Fibroblast of gingiva (primary cell): ENCODE measurements at regions not wholly inside any gene's neighbourhood (a gene's known extent, or its start where the extent isn't known, plus 50 kb on each side); places are given as distances from the start of the nearest gene placed in this dataset.
"Not testable (repeated sequence)": the region's sequence is repeated elsewhere in the genome, so short reads cannot be mapped to it uniquely, and the experiment has no call there.

Experiments used
- DNase-seq: peaks from one replicate; pipeline ENCODE4 v3.0.0-alpha.2; 2011; ENCODE audit warnings: low read depth

DNA sequence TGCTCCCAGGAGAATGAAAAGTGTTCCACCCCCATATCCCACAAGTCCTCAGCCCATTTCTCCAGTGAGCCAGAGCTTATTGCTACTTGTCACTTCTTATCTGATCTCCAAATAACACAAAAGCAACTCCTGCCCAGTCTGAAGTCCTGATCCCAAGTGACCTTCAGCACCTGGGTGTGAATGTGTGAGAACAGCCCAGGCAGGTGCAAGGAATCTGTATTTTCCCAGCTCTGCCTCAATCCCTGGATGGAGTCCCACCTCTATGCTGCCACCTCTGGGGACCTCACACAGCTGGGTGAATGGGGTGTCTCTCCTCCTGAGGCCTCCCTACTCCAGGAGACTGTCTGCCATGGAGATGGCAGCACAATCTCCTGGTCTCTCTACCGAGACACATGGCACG is 402.4 kb upstream of the PROX1 start:
- DNase-seq: no peak

DNA sequence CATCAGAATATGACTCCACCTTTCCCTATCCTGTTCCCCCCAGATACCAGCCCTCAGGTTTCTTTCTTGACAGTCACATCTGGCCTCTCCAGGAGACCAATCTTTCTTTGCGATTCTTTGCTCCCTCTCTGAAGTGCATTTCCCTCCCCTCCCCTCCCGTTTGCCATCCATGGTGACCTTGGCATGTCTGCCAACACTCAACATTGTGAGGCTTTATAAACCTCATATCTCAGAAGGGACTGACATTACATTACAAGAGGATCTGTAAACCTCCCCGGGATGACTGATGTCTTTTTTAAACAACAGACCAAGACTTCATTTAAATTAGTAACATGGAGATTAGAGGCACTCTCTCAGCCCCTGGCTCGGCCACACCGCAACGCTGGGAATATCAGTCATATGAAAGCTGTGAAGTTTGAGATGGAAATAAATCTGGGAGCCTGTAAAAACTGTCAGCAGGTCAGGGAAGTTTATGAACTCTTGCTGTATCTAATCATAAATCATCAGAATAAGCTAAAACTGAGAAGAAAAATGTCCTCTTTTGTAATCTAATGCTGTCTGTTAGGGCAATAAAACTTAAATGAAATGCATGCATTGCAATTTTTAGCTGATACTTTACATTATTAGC is 401.7 kb upstream of the PROX1 start:
- DNase-seq: no peak

DNA sequence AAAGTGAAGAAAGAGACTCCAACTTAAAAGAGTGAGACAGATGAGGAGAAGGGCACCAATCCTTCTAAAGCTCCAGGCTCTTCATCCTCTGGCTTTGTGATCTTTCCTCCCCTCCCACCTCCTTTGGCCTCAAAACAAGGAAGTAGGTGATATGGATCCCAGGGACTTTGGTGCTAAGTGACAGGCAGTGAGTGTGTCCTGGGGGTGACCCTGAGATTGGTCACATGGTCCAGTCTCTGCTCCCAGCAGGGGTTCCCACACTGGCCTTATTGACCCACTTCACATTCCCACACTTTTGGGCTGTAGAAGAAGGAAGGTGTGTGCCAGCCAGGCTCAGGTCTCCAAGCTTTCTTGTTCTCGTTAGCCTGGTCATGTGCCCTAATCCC is 401.2 kb upstream of the PROX1 start:
- no peak for DNase-seq

DNA sequence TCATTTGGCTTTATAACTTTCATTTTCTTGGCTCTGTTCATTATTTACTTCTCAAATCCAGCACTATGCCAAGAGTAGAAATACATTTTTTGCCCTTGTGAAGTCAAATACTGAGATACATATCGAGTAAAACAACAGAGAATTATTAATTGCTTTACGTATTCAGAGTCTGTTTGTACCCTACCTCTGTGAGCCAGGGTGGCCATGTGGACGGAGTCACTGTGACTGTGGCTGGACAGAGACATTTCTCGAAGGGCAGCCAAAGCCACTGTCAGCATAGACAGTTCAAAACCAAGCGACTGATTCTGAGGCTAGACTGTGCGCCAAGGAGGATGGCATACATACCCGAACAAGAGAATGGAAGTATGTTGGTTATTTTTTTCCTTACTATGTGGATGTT is 391.0 kb upstream of the PROX1 start:
- no peak for DNase-seq

DNA sequence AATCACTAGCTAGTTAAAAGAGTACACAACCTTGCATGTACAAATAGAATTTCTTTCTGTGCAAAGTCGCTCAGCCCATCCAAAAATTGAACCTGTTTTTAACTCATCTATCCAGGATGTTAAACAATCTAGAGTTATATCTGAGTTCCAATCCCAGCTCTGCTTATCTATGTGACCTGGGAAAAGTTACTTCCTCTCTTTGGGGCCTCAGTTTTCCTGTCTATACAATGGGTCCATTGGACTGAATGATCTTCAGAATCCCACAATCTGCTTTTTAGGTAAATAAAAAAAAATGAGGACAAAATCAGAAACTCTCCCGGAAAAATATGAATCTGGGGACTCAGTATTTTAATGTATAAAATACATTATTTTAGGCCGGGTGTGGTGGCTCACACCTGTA is 389.5 kb upstream of the PROX1 start:
- no peak for DNase-seq

DNA sequence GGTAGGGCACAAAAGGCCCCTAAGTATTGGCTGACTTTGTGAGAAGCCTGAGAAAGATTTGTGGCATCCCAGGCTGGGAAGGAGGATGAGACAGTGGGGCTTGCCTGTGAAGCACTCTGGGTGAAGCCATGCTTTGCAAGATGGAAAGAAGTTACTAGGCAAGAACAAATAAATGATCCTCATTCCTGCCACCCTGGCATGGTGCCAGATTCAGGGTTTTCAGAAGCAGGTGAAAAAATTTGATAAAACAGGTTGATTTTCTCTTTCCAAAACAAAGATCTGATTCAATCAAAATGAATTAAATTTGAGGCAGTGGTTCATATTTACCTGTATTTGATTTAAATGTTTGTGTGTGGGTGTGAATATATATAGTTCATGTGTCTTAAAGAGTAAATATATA is 386.9 kb upstream of the PROX1 start:
- DNase-seq: no peak

DNA sequence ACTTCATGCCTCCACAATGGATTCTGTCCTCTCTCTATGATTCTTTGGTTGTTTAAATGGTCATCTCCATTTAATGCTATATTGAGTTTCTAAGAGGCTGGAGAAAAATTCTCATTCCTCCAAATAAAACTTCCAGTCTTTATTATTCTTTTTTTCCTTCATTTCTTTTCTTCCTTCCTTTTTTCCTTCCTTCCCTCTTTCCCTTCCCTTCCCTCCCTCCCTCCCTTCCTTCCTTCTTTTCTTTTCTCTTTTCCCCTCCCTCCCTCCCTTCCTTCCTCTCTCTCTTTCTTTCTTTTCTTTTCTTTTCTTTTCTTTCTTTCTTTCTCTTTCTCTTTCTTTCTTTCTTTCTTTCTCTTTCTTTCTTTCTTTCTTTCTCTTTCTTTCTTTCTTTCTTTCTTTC is 386.1 kb upstream of the PROX1 start:
- not testable (repeated sequence) for DNase-seq

DNA sequence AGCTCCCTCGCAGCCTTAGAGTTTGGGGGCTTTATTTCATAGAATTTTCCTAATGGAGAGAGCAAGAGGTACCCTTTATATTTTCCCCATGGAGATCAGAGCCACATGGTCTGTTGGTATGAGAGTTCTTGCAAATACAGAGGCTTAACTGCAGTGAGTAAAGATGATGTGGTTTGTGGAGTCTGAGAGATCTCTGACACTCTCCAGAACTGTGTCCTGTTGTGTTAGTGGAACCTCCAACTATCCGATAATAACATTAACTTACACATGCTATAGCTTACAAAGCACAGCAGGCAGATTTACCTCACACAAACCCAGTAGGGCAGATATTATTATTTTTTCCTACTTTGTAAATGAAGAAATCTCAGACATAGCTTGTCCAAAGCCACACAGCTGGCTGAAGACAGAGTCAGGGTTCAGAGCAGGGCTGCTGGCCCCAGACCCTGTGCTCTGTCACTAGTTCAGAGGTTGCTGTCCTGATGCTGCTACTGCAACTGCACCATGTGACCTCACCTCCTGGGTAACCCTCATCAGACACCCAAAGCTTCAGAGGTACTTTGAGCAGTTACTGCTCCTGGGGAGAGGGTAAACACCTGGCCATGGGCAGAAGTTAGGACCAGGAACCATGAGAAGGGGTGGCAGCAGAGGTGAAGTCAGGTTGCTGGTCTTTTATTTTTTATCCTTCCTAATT is 384.8 kb upstream of the PROX1 start:
- no peak for DNase-seq

DNA sequence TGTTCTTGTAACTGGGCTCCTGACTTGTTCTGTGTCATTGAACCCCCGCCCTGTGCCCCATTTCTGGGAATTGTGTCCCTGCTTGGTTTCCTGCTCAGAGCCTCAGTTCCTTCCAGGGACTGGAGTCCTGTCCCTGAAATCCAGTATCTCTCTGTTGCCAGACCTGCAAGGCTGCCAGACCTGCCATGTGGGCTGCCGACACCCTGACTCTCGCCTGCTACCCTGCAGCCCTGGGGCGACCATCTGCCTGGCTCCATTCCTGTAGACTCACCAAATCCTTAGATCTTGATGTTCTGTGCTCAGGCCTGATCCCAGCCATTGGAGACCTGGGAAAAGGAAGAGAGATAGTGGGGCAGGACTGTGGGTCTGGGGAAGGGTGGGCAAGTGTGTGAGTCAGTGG is 383.3 kb upstream of the PROX1 start:
- no peak for DNase-seq

DNA sequence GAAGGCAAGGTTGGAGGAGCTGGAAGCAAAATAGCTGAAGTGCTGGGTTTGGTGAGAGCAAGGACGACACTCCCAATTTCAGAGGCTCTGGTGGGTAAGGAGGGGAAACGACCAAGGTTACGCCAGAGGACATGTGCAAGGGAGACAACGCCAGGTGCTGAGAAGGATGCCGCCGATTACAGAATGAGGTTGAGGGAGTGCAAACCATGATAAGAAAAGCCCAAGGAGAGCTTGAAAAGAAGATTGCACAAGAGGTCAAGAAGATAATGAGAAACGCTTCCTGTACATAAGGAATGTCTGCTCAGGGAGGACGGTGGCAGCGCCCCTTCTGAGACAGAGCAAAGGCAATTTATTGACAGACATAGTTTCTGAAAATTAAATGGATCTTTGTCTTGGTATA is 382.0 kb upstream of the PROX1 start:
- DNase-seq: no peak

DNA sequence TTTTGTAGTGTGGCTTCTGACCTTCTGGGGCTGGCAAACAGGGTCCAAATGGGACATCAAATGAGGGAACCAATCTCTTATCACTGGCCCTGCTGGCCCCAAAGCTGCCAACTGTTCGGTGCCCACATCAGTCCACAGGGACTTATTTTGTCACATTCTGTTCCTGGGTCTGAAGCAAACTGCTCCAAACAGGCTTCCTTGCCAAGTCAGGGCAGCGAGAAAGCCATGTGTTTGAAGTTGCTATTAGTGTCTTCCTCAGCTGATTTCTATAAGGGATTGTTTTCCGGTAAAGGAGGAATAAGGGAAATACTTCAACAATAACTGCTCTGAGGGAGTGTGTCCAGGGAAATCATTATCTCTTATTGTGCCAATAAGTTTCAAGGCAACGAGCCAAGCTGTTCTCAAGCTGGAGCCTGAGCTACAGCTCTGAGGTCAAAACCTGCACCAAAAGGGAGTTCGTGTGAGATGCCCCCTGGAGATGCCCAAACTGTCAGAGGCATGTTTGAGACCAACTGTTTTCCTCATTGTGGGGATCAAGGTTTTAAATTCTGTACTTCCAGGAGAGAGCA is 381.4 kb upstream of the PROX1 start:
- no peak for DNase-seq

DNA sequence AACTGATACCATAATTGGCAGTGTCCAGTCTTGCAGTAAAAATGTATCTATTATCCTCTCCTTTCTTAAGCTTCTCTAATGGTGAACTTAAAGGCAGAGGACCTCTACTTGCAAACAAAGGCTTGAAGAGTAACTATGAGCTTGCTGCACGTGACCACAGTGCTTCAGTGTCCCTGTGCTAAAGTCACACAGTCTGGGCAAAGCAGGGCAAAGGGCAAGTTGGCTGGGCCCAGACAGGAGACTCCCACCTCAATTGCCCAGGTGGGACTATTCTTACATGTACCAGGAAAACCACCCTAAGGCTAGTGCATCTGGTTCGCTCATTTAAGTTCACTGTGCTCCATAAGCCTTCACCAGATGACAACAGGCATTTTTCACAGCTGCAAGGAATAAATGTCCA is 374.2 kb upstream of the PROX1 start:
- no peak for DNase-seq

DNA sequence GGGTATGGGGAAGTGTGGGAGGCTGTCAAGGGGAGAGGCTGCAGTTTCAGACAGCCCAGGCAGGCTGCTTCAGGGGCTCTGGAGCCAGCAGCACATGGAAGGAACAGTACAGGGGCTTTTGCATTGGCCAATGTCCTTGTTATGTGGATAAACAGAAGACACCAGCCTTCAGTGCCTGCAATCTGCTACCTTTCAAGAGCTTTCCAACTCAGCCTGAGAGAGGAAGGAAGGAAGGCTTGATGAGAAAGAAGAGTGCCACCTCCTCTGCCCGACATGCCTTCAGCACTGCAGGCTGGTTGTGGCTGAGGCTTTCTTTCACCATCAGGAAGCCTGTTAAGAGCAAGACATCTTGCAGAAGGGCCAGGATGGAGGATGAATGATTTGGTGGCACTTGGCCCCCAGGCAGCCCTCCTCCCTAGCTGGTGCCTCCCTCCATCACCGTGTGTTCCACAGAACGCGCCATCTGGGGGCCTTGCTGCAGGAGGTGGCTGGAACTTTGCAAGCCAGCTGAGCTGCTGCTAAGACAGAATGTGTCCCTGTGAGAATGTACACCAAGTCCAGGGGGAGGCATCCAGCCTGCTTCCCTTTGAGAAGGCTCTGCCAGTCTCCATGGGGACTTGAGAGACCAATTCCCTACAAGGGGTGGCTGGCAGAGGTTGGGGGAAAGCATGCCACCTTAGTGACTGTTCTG is 372.4 kb upstream of the PROX1 start:
- no peak for DNase-seq

DNA sequence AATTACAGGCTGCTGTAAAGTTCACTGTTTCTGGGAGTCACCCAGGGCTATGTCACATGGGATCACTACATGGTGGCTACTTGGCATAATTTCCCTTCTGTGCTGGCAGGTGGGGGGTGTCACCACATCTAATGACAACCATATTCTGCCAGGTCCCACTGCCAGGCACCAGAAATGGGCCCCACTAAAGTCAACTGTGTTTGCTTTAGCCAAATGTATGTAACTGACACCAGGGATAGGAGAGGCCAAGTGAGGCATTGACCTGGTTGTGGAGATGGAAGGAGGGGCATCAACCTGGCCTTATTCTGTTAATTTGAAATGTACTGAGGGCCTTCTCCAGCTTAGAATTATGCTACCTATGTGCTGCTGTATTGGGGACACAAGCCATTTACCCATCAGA is 370.6 kb upstream of the PROX1 start:
- DNase-seq: no peak

DNA sequence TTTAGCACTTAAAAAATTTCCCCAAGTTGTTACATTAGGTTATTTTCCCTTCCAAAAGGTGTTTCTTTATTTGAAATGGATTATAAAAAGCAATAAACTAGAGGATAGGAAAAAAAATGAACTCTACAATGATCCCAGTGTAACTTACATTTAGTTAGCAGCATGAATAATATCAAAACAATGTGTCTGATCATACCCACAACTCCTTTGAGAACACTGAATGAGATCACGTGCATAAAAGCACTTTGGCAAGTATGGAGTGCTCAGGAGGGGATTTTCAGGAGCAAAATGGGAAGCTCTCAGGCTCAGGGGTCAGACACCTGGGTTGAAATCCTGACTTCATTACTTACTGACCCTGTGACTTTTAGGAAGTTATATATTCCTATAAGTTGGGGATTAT is 369.7 kb upstream of the PROX1 start:
- no peak for DNase-seq

DNA sequence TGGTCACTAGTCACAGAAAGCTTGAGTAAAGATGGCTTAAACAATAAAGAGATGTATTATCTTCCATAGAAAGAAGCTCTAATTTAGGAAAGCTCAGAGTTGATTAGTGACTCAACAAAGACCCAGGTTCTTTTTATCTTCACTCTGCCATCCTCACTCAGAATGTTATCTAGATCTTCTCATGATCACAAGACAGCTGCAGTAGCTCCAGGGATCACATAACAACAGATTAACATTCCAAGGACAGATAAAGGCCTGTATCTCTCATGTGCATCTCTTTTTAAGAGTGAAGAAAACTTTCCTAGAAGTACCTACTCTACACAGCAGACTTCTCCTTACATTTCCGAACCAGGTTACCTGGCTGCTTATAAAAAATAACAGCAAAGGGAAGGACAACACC is 368.7 kb upstream of the PROX1 start:
- no peak for DNase-seq

DNA sequence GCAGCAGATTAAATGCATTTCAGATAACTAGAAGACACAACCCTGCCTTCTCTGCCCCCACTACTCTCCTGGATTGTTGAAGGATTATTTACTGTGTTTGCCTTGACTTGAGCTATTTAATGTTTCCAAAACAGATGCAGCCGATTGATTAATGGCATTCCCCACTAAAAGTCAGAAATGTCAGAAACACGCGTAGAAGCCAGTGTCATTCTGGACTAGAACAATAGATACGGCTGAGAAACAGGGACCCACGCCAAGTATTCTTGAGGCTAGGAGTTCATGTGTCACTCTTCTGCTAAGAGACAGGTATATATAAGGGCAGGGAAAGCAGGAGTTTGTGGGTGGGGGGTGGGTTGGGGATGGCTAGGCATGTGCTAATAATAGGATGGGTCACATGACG is 366.7 kb upstream of the PROX1 start:
- no peak for DNase-seq

DNA sequence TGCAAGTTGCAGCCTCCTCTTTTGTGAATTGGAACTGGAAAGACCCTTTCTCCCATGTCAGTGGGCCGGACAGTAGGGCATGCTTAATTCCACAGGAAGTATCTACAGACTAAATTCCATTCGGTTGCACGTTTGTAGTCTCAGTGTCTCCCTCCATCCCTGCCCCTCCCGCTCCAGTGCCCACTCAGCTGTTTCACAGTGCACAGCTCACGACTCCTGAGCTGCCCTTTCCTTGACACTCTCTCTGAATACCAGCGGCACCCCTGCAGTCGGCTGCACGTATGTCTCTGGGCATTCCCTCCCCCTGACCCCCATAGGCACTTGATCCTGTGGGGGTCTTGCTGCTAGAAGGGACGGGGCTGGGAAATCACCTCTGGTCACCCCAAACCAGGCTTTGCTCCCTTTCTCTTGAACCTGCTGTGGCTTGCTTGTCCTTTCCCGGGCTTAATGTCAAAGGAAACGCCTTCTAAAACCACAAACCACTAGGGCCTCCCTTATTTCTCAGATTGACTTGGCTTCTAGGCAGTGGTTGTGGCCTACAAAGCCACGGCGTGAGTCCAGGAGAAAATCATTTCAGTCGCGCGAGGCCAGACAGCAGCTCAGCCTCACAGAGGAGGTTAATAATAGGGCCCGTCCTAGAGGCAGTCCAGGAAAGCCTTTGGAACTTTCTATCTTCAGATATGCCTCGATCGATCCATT is 365.3 kb upstream of the PROX1 start:
- no peak for DNase-seq

DNA sequence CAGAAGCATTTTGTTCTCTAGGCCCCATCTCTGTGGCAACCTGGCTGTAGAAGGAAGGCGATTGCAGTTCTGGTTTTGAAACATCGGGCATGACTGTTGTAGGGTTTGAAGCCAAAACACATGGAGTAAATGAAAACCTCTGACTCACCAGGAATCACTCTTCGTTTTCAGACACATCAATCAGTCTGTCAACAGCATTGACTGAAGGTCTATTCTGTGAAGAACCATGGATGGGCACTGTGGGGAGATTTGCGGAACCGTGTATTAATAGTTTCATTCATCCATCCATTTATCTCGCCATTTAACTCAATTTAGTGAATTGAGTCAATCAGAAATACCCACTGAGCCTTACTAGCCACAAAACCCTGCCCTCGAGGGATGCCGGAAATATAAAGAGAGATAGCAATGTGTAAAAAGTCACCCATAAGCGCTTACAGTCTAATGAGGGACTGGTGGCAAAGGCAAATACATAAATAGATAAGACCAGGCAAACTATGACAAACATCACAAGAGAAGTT is 364.6 kb upstream of the PROX1 start:
- DNase-seq: no peak

DNA sequence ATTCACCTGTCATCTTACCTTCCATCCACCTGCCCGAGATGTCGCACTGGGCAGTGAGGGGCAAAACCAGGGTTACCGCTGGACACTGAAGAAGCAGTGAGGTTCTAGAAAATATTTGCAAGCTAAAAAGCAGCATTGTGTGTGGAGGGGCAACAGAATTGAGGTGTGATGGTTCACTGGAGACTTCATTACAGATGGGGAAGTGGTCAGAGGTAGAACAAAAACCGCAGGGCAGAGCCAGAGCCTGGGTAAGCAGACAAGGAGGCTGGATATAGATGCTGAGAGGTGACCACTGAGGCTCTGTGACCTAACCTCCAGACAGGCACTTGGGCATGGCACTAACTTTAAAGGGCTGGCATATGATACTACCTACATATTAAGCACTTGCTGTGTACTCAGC is 363.9 kb upstream of the PROX1 start:
- no peak for DNase-seq

DNA sequence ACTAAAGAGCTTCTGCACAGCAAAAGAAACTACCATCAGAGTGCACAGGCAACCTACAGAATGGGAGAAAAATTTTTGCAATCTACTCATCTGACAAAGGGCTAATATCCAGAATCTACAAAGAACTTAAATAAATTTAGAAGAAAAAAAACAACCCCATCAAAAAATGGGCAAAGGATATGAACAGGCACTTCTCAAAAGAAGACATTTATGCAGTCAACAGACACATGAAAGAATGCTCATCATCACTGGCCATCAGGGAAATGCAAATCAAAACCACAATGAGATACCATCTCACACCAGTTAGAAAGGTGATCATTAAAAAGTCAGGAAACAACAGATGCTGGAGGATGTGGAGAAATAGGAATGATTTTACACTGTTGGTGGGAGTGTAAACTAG is 351.0 kb upstream of the PROX1 start:
- not testable (repeated sequence) for DNase-seq

DNA sequence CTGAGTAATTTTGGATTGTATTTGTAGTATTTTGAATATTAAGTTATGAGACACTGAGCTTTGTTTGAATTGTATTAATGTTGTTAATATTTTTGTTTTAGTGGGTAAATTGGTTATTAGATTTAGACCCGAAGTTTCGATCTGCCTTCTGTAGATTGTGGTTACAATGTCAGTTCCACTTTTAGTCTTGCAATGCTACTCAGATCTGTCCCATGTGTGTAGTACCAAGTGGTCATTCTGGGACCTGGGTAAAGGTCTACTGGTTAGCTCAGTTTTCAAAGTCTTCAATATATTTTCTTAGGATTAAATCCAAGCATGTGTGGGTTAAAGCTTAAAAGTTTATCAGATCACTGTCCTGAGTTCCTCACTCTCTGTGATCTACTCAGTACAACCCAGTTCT is 346.5 kb upstream of the PROX1 start:
- DNase-seq: no peak

DNA sequence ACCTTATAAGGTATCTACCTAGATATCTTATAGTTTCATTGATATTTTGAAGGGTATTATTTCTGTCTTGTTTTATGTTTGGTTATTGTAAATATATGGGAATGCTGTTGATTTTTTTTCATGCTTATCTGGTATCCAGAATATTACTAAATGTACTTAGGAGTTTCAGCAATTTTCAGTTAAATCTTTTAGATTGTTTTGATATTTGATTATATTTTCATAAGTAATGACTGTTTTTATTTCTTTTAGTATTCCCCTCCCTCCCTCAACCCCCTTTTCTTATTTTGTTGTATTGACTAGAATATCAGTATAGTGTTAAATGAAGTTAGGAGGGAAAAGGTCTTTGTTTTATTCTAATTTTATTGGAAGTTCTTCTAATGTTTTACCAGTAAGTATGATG is 344.4 kb upstream of the PROX1 start:
- DNase-seq: no peak
